ENCODE measurements at regions not wholly inside any gene's neighbourhood (a gene's known extent, or its start where the extent isn't known, plus 50 kb on each side); places are given as distances from the start of the nearest gene placed in this dataset.

DNA sequence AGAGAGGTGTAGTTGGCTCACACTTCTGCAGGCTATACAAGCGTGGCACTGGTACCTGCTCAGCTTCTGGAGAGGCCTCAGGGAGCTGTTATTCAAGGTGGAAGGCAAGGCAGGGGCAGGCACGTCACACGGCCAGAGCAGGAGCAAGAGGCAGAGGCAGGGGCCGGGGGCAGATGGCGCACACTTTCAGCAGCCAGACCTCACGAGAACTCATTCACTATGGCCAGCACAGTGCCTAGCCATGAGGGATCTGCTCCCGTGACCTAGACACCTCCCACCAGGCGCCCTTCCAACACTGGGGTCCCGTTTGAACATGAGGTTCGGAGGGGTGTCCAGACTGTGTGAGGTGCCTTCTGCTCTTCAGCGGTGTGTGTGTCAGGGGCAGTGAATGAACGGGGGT is 71.0 kb upstream of the FCN1 start:
- no peaks in the 10 kb centered on the region for H3K9me1 ChIP-seq (ENCODE audit: control insufficient read depth, insufficient read depth, low read length)
- H3K9ac ChIP-seq (ENCODE audit: insufficient read depth in 1 of 2, low read depth in 2 of 2, low read length in 2 of 2) = no peak overlapping the region
- no peak overlapping the region for H2AFZ ChIP-seq (ENCODE audit: low read depth, low read length)
- intact Hi-C loops (cut with micrococcal nuclease) = no loop called here
- ATAC-seq (no peak), FAIRE-seq (no peak), DNase-seq (ENCODE audit: extremely low read depth in 1 of 4, low spot score in 3 of 4) (no peak)
- TF ChIP-seq, protein P1, sequence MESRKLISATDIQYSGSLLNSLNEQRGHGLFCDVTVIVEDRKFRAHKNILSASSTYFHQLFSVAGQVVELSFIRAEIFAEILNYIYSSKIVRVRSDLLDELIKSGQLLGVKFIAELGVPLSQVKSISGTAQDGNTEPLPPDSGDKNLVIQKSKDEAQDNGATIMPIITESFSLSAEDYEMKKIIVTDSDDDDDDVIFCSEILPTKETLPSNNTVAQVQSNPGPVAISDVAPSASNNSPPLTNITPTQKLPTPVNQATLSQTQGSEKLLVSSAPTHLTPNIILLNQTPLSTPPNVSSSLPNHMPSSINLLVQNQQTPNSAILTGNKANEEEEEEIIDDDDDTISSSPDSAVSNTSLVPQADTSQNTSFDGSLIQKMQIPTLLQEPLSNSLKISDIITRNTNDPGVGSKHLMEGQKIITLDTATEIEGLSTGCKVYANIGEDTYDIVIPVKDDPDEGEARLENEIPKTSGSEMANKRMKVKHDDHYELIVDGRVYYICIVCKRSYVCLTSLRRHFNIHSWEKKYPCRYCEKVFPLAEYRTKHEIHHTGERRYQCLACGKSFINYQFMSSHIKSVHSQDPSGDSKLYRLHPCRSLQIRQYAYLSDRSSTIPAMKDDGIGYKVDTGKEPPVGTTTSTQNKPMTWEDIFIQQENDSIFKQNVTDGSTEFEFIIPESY (CRISPR knock-in tag; IDR thresholded peaks at IDR 0.05) = no peak
- TF ChIP-seq TCF7 (IDR thresholded peaks at IDR 0.05; ENCODE audit: borderline replicate concordance) (no peak), PTTG1 (tag; IDR thresholded peaks at IDR 0.05; ENCODE audit: low read depth) (no peak), SIN3A (IDR thresholded peaks at IDR 0.05; ENCODE audit: borderline replicate concordance in 2 of 2, control insufficient read depth in 1 of 2, low read depth in 2 of 2, low read length in 2 of 2) (no peak), RBM22 (IDR thresholded peaks at IDR 0.05; ENCODE audit: low read depth, low read length, poor library complexity, severe bottlenecking) (no peak), NUFIP1 (IDR thresholded peaks at IDR 0.05; ENCODE audit: partially characterized antibody) (no peak), ARID1B (IDR thresholded peaks at IDR 0.05) (no peak), SIN3B (IDR thresholded peaks at IDR 0.05; ENCODE audit: low read depth) (no peak), KLF6 (CRISPR knock-in tag; IDR thresholded peaks at IDR 0.05; ENCODE audit: borderline replicate concordance) (no peak), RUNX1 (IDR thresholded peaks at IDR 0.05; ENCODE audit: low read depth) (no peak), ESRRB (CRISPR knock-in tag; IDR thresholded peaks at IDR 0.05; ENCODE audit: borderline replicate concordance) (no peak), NR2F6 (CRISPR knock-in tag; IDR thresholded peaks at IDR 0.05) (no peak), GTF2F1 (IDR thresholded peaks at IDR 0.05; ENCODE audit: low read depth, low read length) (no peak), SLC30A9 (CRISPR knock-in tag; IDR thresholded peaks at IDR 0.05) (no peak), HMG20B (CRISPR knock-in tag; IDR thresholded peaks at IDR 0.05) (no peak), SNRNP70 (optimal IDR thresholded peaks at IDR 0.05; ENCODE audit: low read depth, low read length) (no peak), ZNF140 (CRISPR knock-in tag; IDR thresholded peaks at IDR 0.05) (no peak)
- TF ChIP-seq, protein P2, sequence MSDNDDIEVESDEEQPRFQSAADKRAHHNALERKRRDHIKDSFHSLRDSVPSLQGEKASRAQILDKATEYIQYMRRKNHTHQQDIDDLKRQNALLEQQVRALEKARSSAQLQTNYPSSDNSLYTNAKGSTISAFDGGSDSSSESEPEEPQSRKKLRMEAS (CRISPR knock-in tag; IDR thresholded peaks at IDR 0.05) = no peak
- TF ChIP-seq, protein P3, sequence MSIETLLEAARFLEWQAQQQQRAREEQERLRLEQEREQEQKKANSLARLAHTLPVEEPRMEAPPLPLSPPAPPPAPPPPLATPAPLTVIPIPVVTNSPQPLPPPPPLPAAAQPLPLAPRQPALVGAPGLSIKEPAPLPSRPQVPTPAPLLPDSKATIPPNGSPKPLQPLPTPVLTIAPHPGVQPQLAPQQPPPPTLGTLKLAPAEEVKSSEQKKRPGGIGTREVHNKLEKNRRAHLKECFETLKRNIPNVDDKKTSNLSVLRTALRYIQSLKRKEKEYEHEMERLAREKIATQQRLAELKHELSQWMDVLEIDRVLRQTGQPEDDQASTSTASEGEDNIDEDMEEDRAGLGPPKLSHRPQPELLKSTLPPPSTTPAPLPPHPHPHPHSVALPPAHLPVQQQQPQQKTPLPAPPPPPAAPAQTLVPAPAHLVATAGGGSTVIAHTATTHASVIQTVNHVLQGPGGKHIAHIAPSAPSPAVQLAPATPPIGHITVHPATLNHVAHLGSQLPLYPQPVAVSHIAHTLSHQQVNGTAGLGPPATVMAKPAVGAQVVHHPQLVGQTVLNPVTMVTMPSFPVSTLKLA (conservative IDR thresholded peaks at IDR 0.05) = no peak
- 0% methylated on average over 12 of the region's 12 CpGs for WGBS (ENCODE audit: insufficient coverage, low coverage, missing lambda C conversion rate)
- H3K4me1 ChIP-seq (replicated peaks in 1 of 2; ENCODE audit: control insufficient read depth in 2 of 2, insufficient read depth in 2 of 2, low read length in 2 of 2) = no peaks in the 10 kb centered on the region
- no peak overlapping the region for H3K4me2 ChIP-seq (ENCODE audit: insufficient read depth, low read length)
- no peaks in the 10 kb centered on the region for H3K9me3 ChIP-seq (replicated peaks; ENCODE audit: control insufficient read depth, insufficient read depth, low read depth, low read length)
- no peak overlapping the region for H3K27ac ChIP-seq (ENCODE audit: extremely low read depth, low read depth, low read length)
- POLR2A ChIA-PET = no interaction called here
- no peak overlapping the region for H3K4me3 ChIP-seq
- in situ Hi-C loops (cut with MboI) = loop anchor here (10.0 kb wide), 1 partner anchor 294 kb away; no protein-coding TSS in a partner anchor
- CTCF ChIA-PET (ENCODE audit: low intra/inter-chr PET ratio) = no interaction called here
- H3K36me3 ChIP-seq (ENCODE audit: control insufficient read depth, insufficient read depth, low read length) = no peaks in the 10 kb centered on the region
- H3K27me3 ChIP-seq (ENCODE audit: control insufficient read depth in 2 of 2, insufficient read depth in 2 of 2, low read length in 2 of 2) = peaks cover 0 to 24% of the 10 kb centered on the region in 2 experiments; a peak in 2 of 5 replicates
- no peaks in the 10 kb centered on the region for H3K79me2 ChIP-seq (ENCODE audit: control insufficient read depth, insufficient read depth, low read length)
- BruUV-seq (replicated peaks) = no TSS peak
- H4K20me1 ChIP-seq (replicated peaks; ENCODE audit: control insufficient read depth, insufficient read depth, low read length) = 0 out of 2 replicates have a peak, but pooled peaks cover 4% of the 10 kb centered on the region
